ENCODE measurements at regions not wholly inside any gene's neighbourhood (a gene's known extent, or its start where the extent isn't known, plus 50 kb on each side); places are given as distances from the start of the nearest gene placed in this dataset.
A peak's percentile ranks its signal among the peaks of the same experiment; 100 is the strongest.
"Not testable (repeated sequence)": the region's sequence is repeated elsewhere in the genome, so short reads cannot be mapped to it uniquely, and the experiment has no call there.

DNA sequence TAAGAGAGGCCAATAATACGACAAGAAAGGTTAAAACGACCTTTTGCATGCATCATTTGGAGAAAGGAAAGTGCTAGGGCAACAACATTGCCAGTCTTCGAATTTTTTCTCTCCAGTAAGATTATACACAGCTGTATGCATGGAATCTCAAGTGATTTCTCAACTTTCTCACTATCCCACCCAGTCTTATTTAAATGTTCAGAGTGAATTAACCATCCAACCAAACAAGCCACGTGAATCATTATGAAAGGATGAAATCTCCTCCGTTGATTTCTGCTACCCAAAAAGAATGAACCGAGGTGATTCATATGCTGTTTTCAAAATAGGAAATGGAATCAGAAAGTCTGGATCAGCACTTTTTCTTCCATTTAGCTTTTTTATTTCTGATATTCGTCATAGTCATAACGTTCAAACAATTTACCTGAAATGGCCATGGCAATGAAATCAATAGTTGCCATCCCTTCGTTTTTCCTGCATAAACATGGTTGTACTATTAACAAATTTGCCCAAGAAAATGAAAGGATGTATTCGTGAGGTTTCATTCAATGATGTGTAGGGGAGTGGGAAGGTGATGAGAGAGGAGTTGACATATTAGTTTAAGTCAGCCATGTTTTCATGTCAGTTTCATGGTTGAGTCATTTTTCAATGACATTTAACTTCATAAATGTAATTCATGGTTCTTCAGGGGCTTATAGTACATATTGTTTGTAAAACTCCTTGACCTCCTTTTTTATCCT lies 170.9 kb upstream of the WWC1 start:
- Histone ChIP-seq H3K27me3 (no peaks in the 10 kb centered on the region), H3K36me3 (no peaks in the 10 kb centered on the region), H3K27ac (no peak overlapping the region), H3K4me3 (no peak overlapping the region), H3K4me1 (no peaks in the 10 kb centered on the region), H3K9me3 (replicated peaks) (no peaks in the 10 kb centered on the region)
- no peak for DNase-seq

DNA sequence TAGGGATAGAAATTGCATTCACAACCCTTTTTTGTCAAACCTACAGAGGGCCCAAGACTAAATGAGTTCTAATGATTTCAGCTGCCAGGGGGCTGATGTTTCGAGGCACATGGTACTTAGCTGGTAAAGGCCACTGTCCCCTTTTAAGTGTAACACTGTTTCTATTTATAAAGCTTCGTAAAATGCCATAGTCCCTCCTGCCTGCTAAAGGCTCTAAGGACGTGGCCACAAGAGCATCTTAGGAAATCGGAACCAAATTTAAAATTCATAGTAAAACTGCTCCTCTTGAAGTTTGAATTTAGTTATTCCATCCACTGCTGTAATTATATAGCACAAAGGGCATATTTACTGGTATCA lies 170.3 kb upstream of the WWC1 start:
- DNase-seq = no peak
- Histone ChIP-seq H3K4me1 (no peaks in the 10 kb centered on the region), H3K27me3 (no peaks in the 10 kb centered on the region), H3K36me3 (no peaks in the 10 kb centered on the region), H3K4me3 (no peak overlapping the region), H3K9me3 (replicated peaks) (no peaks in the 10 kb centered on the region), H3K27ac (no peak overlapping the region)

DNA sequence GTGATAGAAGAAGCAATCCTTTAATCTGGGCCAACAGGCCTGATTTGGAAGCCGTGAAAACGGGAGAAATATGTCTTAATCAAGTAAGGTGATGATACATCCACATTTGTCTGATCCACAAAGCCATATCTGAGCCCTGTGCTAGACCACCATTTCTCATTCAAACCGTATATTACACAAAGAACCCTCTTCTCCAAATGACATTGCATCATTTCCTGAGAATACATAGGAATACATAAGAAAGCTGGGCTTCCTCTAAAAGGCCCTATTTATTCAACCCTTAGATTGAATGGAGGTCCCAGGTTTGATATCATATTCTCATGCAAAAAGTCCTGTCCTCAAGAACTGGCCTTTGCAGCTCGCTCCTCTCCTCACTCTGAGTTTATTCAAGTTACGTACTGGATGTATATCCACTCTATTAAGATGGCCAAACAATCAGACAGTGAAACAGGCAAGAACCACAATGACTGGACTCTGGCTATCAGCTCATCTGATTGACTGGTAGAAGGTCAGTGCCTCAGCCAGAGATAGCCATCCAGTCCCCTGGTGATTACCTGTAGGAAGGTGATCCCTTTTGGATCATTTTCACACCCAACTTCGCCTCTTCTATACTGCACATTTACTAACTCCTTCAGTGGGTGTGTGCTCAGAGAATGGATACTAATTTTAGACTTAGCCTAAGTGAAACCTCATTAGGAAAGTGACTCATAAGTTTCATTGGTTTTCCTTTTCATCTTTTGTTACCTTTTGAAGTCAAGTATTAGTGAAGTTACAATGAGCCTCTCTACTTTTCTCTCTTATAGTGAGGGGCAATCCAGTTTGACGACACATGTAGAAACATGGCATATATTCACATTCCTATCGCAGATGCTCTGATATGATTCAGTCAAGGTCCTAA lies 167.6 kb upstream of the WWC1 start:
- no peak for DNase-seq
- no peak overlapping the region for H3K4me3 ChIP-seq
- no peak overlapping the region for H3K27ac ChIP-seq
- H3K9me3 ChIP-seq (replicated peaks) = no peaks in the 10 kb centered on the region
- no peaks in the 10 kb centered on the region for H3K27me3 ChIP-seq
- no peaks in the 10 kb centered on the region for H3K36me3 ChIP-seq
- peaks cover 7% of the 10 kb centered on the region for H3K4me1 ChIP-seq

DNA sequence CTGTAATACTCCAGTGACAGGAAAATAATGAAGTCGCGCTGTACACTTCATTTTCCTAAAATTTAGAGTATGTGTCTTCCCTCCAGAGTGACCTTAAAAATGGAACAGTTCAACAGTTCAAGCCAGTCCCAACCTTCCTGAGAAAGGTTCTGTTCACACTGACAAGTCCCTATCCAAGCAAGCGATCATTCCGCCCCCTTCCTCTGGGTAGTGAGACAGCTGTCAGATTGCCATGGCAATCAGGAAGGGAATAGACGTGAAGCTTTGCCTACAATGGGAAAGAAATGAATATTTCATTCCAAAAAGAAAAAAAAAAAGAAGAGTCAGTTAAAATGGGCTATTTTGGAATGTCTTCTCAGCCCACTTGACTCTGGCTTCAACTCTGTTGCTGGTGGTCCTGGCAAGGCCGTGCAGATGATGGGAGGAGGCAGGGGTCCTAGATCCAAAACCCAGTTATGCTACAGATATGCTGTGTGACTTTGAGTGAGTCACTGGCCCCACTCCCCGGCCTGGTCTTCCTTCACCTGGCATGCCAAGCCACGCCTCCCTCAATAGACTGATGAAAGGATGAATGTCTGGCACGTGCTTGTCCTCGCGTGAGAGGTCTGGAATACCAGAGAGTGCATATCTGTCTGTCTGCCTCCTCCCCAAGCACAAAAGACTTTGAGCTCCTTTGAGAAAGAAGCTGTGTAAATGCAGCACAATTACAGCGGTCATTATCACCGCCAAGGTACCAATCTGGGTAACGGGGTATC lies 165.8 kb upstream of the WWC1 start:
- Histone ChIP-seq H3K9me3 (replicated peaks) (no peaks in the 10 kb centered on the region), H3K27ac (no peak overlapping the region), H3K4me1 (peaks cover 13% of the 10 kb centered on the region), H3K36me3 (no peaks in the 10 kb centered on the region), H3K27me3 (no peaks in the 10 kb centered on the region; the same call in 1 of the 2 replicates), H3K4me3 (no peak overlapping the region)
- no peak for DNase-seq

DNA sequence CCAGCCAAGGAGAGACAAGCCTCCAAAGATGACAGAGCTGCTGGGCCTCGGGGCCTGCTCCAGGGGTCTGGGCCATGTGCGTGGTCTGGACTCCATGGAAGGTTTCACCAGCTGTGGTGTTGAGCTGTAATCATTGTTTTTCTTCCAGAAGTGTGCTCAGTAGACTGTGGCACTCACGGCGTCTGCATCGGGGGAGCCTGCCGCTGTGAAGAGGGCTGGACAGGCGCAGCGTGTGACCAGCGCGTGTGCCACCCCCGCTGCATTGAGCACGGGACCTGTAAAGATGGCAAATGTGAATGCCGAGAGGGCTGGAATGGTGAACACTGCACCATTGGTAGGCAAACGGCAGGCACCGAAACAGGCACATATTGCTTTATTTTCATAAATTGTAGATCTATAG lies 164.8 kb upstream of the WWC1 start:
- H3K27me3 ChIP-seq = no peaks in the 10 kb centered on the region; the same call in 1 of the 2 replicates
- H3K9me3 ChIP-seq (replicated peaks) = no peaks in the 10 kb centered on the region
- H3K4me1 ChIP-seq = peaks cover 13% of the 10 kb centered on the region
- no peaks in the 10 kb centered on the region for H3K36me3 ChIP-seq
- no peak for DNase-seq
- H3K27ac ChIP-seq = no peak overlapping the region
- no peak overlapping the region for H3K4me3 ChIP-seq

DNA sequence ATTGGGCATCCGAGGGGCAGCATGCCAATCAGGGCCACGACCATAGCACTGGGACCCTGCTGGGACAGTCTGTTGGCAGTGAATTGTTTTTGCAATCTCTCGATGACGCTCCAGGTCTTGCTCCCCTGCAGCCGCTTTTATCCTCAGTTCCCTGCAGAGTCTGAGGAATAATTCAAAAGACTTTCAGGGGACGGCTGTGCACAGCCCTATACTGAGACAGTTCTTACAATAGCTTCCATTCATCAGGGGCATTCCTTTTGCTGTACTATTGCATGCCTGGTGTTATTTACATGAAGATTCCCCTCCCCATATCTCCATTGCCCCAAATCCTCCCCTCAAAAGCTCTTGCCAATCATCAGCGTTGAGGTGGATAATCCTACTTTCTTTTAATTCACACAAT lies 163.3 kb upstream of the WWC1 start:
- no peak overlapping the region for H3K4me3 ChIP-seq
- DNase-seq = peak in 1 of 2 experiments; percentile 26

DNA sequence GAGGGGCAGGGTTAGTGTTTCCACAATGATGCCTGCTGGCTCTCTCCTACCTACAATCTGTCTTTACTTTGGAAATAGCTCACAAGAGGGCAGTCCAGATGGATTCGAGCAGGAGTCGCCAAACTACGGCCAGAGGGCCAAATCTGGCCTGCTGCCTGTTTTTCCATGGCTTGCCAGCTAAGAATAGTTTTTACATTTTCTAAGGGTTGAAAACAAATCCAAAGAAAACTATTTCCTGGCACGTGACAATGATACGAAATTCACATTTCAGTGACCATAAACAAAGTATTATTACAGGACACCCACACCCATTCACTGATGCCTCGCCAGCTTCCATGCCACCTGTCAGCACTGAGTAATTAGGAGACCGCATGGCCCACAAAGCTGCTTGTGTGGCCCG lies 162.9 kb upstream of the WWC1 start:
- H3K9me3 ChIP-seq (replicated peaks) = no peaks in the 10 kb centered on the region
- peaks cover 13% of the 10 kb centered on the region for H3K4me1 ChIP-seq
- H3K27ac ChIP-seq = no peak overlapping the region
- H3K4me3 ChIP-seq = no peak overlapping the region
- H3K27me3 ChIP-seq = no peaks in the 10 kb centered on the region; the same call in 1 of the 2 replicates
- no peaks in the 10 kb centered on the region for H3K36me3 ChIP-seq
- peak; percentile 66 to 77 for DNase-seq

More for the DNA sequence above, 163.3 kb upstream of the WWC1 start:
- Histone ChIP-seq H3K27me3 (no peaks in the 10 kb centered on the region; the same call in 1 of the 2 replicates), H3K36me3 (no peaks in the 10 kb centered on the region), H3K27ac (no peak overlapping the region), H3K4me1 (peaks cover 13% of the 10 kb centered on the region), H3K9me3 (replicated peaks) (no peaks in the 10 kb centered on the region)

DNA sequence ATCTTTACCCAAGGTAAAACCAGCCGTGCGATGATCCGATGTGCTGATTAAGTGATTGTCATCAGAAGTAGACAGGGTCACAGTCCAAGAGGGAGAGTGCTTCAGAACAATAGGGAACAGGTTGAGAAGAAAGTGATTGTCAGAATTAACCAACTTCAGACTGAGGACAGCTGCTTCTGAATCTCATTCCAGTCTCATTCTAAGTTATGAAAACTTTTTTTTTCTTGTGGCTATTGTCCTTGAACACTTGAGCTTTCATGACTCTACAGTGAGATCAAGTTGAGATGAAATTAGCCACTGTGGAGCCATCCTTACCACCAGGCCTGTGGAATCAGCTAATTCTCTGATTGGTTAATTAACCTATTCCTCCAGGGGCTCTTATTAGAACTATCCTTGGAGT lies 159.9 kb upstream of the WWC1 start:
- Histone ChIP-seq H3K27ac (no peak overlapping the region), H3K27me3 (no peaks in the 10 kb centered on the region; the same call in 1 of the 2 replicates), H3K4me1 (peaks cover 13% of the 10 kb centered on the region), H3K4me3 (no peak overlapping the region), H3K36me3 (no peaks in the 10 kb centered on the region), H3K9me3 (replicated peaks) (no peaks in the 10 kb centered on the region)
- no peak for DNase-seq

DNA sequence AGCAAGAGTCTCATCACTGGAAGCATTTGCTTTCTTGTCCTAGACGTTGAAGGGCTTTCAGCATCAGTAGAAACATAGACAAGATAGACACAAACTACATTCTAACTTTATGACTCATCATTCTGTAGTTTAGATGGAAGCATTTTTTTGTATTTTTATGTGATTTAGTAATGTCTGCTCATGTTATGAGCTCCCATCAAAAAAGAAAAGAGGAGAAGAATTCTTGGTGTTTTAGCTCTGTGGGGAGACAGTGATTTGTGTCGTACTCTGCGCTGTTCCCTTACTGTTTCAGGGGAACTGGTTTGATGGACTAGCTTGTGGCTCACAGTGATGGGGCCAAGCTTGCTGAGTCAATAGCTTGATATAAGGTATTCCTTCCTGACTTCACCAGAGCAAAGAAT lies 159.2 kb upstream of the WWC1 start:
- Histone ChIP-seq H3K4me1 (peaks cover 13% of the 10 kb centered on the region), H3K27me3 (no peaks in the 10 kb centered on the region; the same call in 1 of the 2 replicates)
- no peak for DNase-seq

DNA sequence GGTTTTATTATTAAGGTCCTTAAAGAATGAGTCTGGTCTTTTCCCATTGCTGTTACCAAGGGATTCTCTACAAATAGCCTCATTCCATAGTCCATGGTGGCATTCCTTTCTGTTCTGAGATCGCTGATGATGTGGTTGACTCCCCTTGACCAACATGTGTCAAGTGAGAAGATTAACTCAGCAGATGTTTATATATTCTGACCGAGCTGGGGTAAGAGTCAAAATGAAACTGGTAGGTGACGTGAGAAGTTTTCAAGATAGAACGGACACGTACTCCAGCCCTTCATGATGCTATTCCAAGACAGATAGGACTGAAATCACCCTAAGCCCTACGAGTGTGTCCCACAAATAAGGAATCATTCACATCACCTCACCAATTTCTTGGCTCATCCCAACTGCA lies 155.5 kb upstream of the WWC1 start:
- Histone ChIP-seq H3K4me3 (no peak overlapping the region), H3K4me1 (no peaks in the 10 kb centered on the region), H3K27ac (no peak overlapping the region), H3K36me3 (no peaks in the 10 kb centered on the region), H3K9me3 (replicated peaks) (no peaks in the 10 kb centered on the region), H3K27me3 (no peaks in the 10 kb centered on the region)
- DNase-seq = no peak

More for the DNA sequence above, 159.2 kb upstream of the WWC1 start:
- H3K36me3 ChIP-seq = no peaks in the 10 kb centered on the region
- H3K4me3 ChIP-seq = no peak overlapping the region
- no peak overlapping the region for H3K27ac ChIP-seq
- H3K9me3 ChIP-seq (replicated peaks) = no peaks in the 10 kb centered on the region

DNA sequence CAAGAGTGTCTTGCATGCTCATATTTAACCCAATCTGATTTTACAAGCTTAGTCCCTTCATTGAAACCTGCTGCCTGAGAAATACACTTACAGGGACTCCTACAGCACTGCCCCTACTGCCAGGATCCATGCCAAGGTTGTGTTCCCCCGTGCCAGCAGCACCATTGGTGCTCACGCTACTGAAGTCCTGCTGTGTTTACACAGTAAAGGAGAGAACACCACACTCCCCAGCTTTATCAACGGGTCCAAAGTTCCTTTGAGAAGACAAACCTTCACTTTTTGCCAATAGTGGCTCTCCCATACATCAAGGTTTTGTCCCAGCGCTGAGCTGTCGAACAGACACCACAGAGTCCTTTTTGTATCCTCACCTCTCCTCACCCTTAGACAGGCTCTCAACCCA lies 155.1 kb upstream of the WWC1 start:
- no peak for DNase-seq
- H3K27ac ChIP-seq = no peak overlapping the region
- no peak overlapping the region for H3K4me3 ChIP-seq
- no peaks in the 10 kb centered on the region for H3K27me3 ChIP-seq
- H3K4me1 ChIP-seq = no peaks in the 10 kb centered on the region
- H3K36me3 ChIP-seq = no peaks in the 10 kb centered on the region
- H3K9me3 ChIP-seq (replicated peaks) = no peaks in the 10 kb centered on the region

DNA sequence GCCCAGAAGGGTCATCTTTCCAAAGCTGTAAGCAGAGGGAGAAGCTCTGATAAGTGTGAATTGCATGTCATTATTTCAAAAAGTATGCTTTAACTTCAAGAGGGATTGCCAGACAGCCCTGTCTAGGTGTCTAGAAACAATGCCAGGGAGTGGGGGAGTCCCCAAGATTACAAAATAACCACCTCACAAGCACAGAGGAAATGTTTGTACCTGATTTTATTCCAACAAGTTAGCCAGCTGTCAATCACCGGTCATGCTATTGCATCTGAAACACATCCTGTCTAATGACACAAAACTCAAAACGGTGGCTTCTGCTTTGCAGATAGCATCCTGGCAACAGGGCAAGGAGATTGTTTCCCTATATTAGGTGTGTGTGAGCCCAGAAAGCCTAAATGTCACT lies 154.2 kb upstream of the WWC1 start:
- no peak for DNase-seq
- Histone ChIP-seq H3K4me1 (no peaks in the 10 kb centered on the region), H3K4me3 (no peak overlapping the region), H3K9me3 (replicated peaks) (no peaks in the 10 kb centered on the region), H3K27ac (no peak overlapping the region), H3K36me3 (no peaks in the 10 kb centered on the region), H3K27me3 (no peaks in the 10 kb centered on the region)

DNA sequence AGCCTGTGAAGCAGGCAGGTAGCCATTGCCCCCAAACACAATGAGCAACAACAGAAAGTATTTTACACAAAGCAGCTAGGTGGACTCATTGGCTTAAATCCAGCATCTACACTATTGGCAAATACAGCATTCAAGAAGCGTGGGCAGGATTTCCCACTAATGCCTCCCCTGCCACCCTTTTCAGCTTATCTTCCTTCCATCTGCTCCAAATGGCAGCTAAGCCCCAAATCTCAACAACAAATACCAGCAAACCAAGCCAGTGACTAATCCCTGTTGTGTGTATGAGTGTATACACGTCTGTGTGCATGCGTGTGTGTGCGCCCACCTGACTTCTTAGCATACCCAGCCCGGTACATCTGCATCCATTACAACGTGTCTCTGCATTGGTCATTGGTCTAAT lies 151.2 kb upstream of the WWC1 start:
- H3K9me3 ChIP-seq (replicated peaks) = no peaks in the 10 kb centered on the region
- no peak overlapping the region for H3K4me3 ChIP-seq
- H3K36me3 ChIP-seq = no peaks in the 10 kb centered on the region
- H3K4me1 ChIP-seq = no peaks in the 10 kb centered on the region
- H3K27ac ChIP-seq = no peak overlapping the region
- no peaks in the 10 kb centered on the region for H3K27me3 ChIP-seq
- no peak for DNase-seq

DNA sequence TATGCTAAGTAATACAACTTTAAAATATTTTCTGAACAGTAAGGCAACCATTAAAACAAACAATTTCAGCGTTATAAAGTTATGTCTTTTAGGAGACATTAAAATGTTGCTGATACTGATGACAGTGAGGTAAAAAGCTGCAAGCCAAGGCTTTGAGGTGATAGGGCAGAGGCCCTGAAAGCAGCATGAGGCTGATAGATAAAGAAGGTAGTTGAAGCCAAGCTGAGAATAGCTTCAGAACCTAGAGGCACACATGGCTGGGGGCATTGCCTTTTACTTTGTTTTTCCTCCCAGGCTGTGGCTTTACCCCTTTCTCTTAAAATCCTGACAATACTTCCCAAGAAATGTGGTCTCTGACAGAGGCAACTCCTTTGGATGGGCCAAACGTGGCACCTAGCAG lies 149.0 kb upstream of the WWC1 start:
- Histone ChIP-seq H3K36me3 (no peaks in the 10 kb centered on the region), H3K27ac (no peak overlapping the region), H3K4me3 (no peak overlapping the region), H3K27me3 (no peaks in the 10 kb centered on the region), H3K4me1 (no peaks in the 10 kb centered on the region), H3K9me3 (replicated peaks) (no peaks in the 10 kb centered on the region)
- DNase-seq = no peak

DNA sequence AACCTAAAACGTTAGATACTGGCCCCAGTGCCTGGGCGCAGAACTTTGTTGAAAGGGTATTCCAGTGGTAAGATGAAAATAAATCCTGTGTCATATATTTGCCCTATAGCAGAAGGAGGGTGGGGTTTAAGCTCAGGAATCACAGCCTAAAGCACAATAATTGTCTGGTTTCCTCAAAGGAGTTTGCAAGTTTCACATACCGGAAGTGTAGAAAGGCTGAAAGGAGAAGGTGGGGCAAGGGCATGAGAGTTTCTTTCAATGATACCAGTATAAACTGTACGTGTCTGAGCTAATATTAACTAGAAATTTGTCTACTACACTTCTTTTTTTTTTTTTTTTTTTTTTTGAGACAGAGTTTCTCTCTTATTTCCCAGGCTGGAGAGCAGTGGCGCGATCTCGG lies 147.9 kb upstream of the WWC1 start:
- H3K36me3 ChIP-seq; H3K27me3 ChIP-seq; H3K27ac ChIP-seq; H3K9me3 ChIP-seq (replicated peaks); H3K4me1 ChIP-seq; DNase-seq; H3K4me3 ChIP-seq: not testable (repeated sequence)
